ENCODE measurements at regions not wholly inside any gene's neighbourhood (a gene's known extent, or its start where the extent isn't known, plus 50 kb on each side); places are given as distances from the start of the nearest gene placed in this dataset.

GRCh38 chr10:44803862-44804261 is 107.3 kb upstream of the TMEM72 start:
- TF ChIP-seq PAX5 (IDR thresholded peaks at IDR 0.05; ENCODE audit: insufficient read depth, low read length, severe bottlenecking), result no peak
- TF ChIP-seq SPI1 (IDR thresholded peaks at IDR 0.05; ENCODE audit: low read depth, low read length), result no peak
- no peak for TF ChIP-seq POLR2A (IDR thresholded peaks at IDR 0.05; ENCODE audit: low read depth, low read length)
- TF ChIP-seq POLR2AphosphoS5 (IDR thresholded peaks at IDR 0.05; ENCODE audit: low read depth, low read length), result no peak
- no peak for TF ChIP-seq TAF1 (IDR thresholded peaks at IDR 0.05; ENCODE audit: low read depth, low read length)
- no peak for TF ChIP-seq POU2F2 (IDR thresholded peaks at IDR 0.05; ENCODE audit: low read depth, low read length)
- DNase-seq (ENCODE audit: insufficient read length, low spot score), result no peak
- no peak for FAIRE-seq

GRCh38 chr10:44804661-44805060 is 106.5 kb upstream of the TMEM72 start:
- DNase-seq (ENCODE audit: insufficient read length, low spot score) (no peak), FAIRE-seq (no peak)
- TF ChIP-seq TAF1 (IDR thresholded peaks at IDR 0.05; ENCODE audit: low read depth, low read length) (no peak), POLR2A (IDR thresholded peaks at IDR 0.05; ENCODE audit: low read depth, low read length) (no peak), SPI1 (IDR thresholded peaks at IDR 0.05; ENCODE audit: low read depth, low read length) (no peak), POU2F2 (IDR thresholded peaks at IDR 0.05; ENCODE audit: low read depth, low read length) (no peak), PAX5 (IDR thresholded peaks at IDR 0.05; ENCODE audit: insufficient read depth, low read length, severe bottlenecking) (no peak), POLR2AphosphoS5 (IDR thresholded peaks at IDR 0.05; ENCODE audit: low read depth, low read length) (no peak)

- TF ChIP-seq TAF1 (IDR thresholded peaks at IDR 0.05; ENCODE audit: low read depth, low read length), result no peak
- no peak for TF ChIP-seq SPI1 (IDR thresholded peaks at IDR 0.05; ENCODE audit: low read depth, low read length)
- TF ChIP-seq POLR2A (IDR thresholded peaks at IDR 0.05; ENCODE audit: low read depth, low read length), result no peak
- TF ChIP-seq PAX5 (IDR thresholded peaks at IDR 0.05; ENCODE audit: insufficient read depth, low read length, severe bottlenecking), result no peak
- no peak for TF ChIP-seq POU2F2 (IDR thresholded peaks at IDR 0.05; ENCODE audit: low read depth, low read length)
- no peak for TF ChIP-seq POLR2AphosphoS5 (IDR thresholded peaks at IDR 0.05; ENCODE audit: low read depth, low read length)
- no peak for FAIRE-seq
Measured at GRCh38 chr10:44805466-44806210, 105.5 kb upstream of the TMEM72 start.

GRCh38 chr10:44806950-44807349 is 104.2 kb upstream of the TMEM72 start:
- FAIRE-seq (no peak), DNase-seq (ENCODE audit: insufficient read length, low spot score) (no peak)
- TF ChIP-seq PAX5 (IDR thresholded peaks at IDR 0.05; ENCODE audit: insufficient read depth, low read length, severe bottlenecking) (no peak), TAF1 (IDR thresholded peaks at IDR 0.05; ENCODE audit: low read depth, low read length) (no peak)

More at GRCh38 chr10:44805466-44806210, 105.5 kb upstream of the TMEM72 start:
- DNase-seq (ENCODE audit: insufficient read length, low spot score), result no peak

GRCh38 chr10:44807451-44807850 is 103.7 kb upstream of the TMEM72 start:
- DNase-seq (ENCODE audit: insufficient read length, low spot score) (no peak), FAIRE-seq (no peak)
- no peak for TF ChIP-seq SPI1 (IDR thresholded peaks at IDR 0.05; ENCODE audit: low read depth, low read length)
- TF ChIP-seq POLR2AphosphoS5 (IDR thresholded peaks at IDR 0.05; ENCODE audit: low read depth, low read length), result no peak
- TF ChIP-seq TAF1 (IDR thresholded peaks at IDR 0.05; ENCODE audit: low read depth, low read length), result no peak
- TF ChIP-seq PAX5 (IDR thresholded peaks at IDR 0.05; ENCODE audit: insufficient read depth, low read length, severe bottlenecking), result no peak
- no peak for TF ChIP-seq POU2F2 (IDR thresholded peaks at IDR 0.05; ENCODE audit: low read depth, low read length)
- no peak for TF ChIP-seq POLR2A (IDR thresholded peaks at IDR 0.05; ENCODE audit: low read depth, low read length)

- no peak for DNase-seq (ENCODE audit: insufficient read length, low spot score)
- no peak for FAIRE-seq
- TF ChIP-seq POLR2AphosphoS5 (IDR thresholded peaks at IDR 0.05; ENCODE audit: low read depth, low read length), result no peak
- TF ChIP-seq POLR2A (IDR thresholded peaks at IDR 0.05; ENCODE audit: low read depth, low read length), result no peak
- no peak for TF ChIP-seq SPI1 (IDR thresholded peaks at IDR 0.05; ENCODE audit: low read depth, low read length)
- no peak for TF ChIP-seq POU2F2 (IDR thresholded peaks at IDR 0.05; ENCODE audit: low read depth, low read length)
- TF ChIP-seq TAF1 (IDR thresholded peaks at IDR 0.05; ENCODE audit: low read depth, low read length), result no peak
- TF ChIP-seq PAX5 (IDR thresholded peaks at IDR 0.05; ENCODE audit: insufficient read depth, low read length, severe bottlenecking), result no peak
Measured at GRCh38 chr10:44809647-44810046, 101.5 kb upstream of the TMEM72 start.

- DNase-seq (ENCODE audit: insufficient read length, low spot score) (no peak), FAIRE-seq (no peak)
- TF ChIP-seq PAX5 (IDR thresholded peaks at IDR 0.05; ENCODE audit: insufficient read depth, low read length, severe bottlenecking), result no peak
- no peak for TF ChIP-seq POU2F2 (IDR thresholded peaks at IDR 0.05; ENCODE audit: low read depth, low read length)
- TF ChIP-seq SPI1 (IDR thresholded peaks at IDR 0.05; ENCODE audit: low read depth, low read length), result no peak
- no peak for TF ChIP-seq TAF1 (IDR thresholded peaks at IDR 0.05; ENCODE audit: low read depth, low read length)
- TF ChIP-seq POLR2AphosphoS5 (IDR thresholded peaks at IDR 0.05; ENCODE audit: low read depth, low read length), result no peak
- TF ChIP-seq POLR2A (IDR thresholded peaks at IDR 0.05; ENCODE audit: low read depth, low read length), result no peak
Measured at GRCh38 chr10:44811072-44811471, 100.1 kb upstream of the TMEM72 start.

- no peak for TF ChIP-seq POLR2A (IDR thresholded peaks at IDR 0.05; ENCODE audit: low read depth, low read length)
- no peak for TF ChIP-seq POU2F2 (IDR thresholded peaks at IDR 0.05; ENCODE audit: low read depth, low read length)
- no peak for TF ChIP-seq SPI1 (IDR thresholded peaks at IDR 0.05; ENCODE audit: low read depth, low read length)
- no peak for TF ChIP-seq TAF1 (IDR thresholded peaks at IDR 0.05; ENCODE audit: low read depth, low read length)
- TF ChIP-seq POLR2AphosphoS5 (IDR thresholded peaks at IDR 0.05; ENCODE audit: low read depth, low read length), result no peak
- DNase-seq (ENCODE audit: insufficient read length, low spot score) (no peak), FAIRE-seq (no peak)
Measured at GRCh38 chr10:44813201-44813600, 97.9 kb upstream of the TMEM72 start.

GRCh38 chr10:44814929-44815328 is 96.2 kb upstream of the TMEM72 start:
- TF ChIP-seq POLR2A (IDR thresholded peaks at IDR 0.05; ENCODE audit: low read depth, low read length) (no peak), PAX5 (IDR thresholded peaks at IDR 0.05; ENCODE audit: insufficient read depth, low read length, severe bottlenecking) (no peak), TAF1 (IDR thresholded peaks at IDR 0.05; ENCODE audit: low read depth, low read length) (no peak), SPI1 (IDR thresholded peaks at IDR 0.05; ENCODE audit: low read depth, low read length) (no peak), POLR2AphosphoS5 (IDR thresholded peaks at IDR 0.05; ENCODE audit: low read depth, low read length) (no peak), POU2F2 (IDR thresholded peaks at IDR 0.05; ENCODE audit: low read depth, low read length) (no peak)
- no peak for FAIRE-seq

More at GRCh38 chr10:44814929-44815328, 96.2 kb upstream of the TMEM72 start:
- DNase-seq (ENCODE audit: insufficient read length, low spot score), result no peak

Data from GM12891 (cell line).